Endodermal cell (in vitro differentiated cells): ENCODE measurements at regions not wholly inside any gene's neighbourhood (a gene's known extent, or its start where the extent isn't known, plus 50 kb on each side); places are given as distances from the start of the nearest gene placed in this dataset.
A peak's percentile ranks its signal among the peaks of the same experiment; 100 is the strongest.

Experiments used
- DNase-seq: peaks from one replicate; pipeline ENCODE4 v3.0.0-alpha.2; 2017
- H3K27ac ChIP-seq: 2 replicates; pipeline ENCODE4 v1.5.1; 2013; ENCODE audit warnings: mild to moderate bottlenecking, low read depth, low read length, moderate library complexity
- H3K27me3 ChIP-seq: 2 replicates; pipeline ENCODE4 v1.6.1; 2013; ENCODE audit warnings: mild to moderate bottlenecking, low read length, moderate library complexity; ENCODE audit not compliant: insufficient read depth, control insufficient read depth, poor library complexity, severe bottlenecking
- H3K36me3 ChIP-seq: 2 replicates; pipeline ENCODE4 v1.7.0; 2013; ENCODE audit warnings: mild to moderate bottlenecking, low read length, moderate library complexity; ENCODE audit not compliant: control insufficient read depth, insufficient read depth
- H3K4me1 ChIP-seq: one replicate; pipeline ENCODE4 v1.7.0; 2013; ENCODE audit warnings: low read length; ENCODE audit not compliant: control insufficient read depth, insufficient read depth
- H3K4me3 ChIP-seq: 2 replicates; pipeline ENCODE4 v1.5.1; 2013; ENCODE audit warnings: mild to moderate bottlenecking, low read length, moderate library complexity
- H3K9ac ChIP-seq: 2 replicates; pipeline ENCODE4 v1.6.1; 2013; ENCODE audit warnings: mild to moderate bottlenecking, low read length, moderate library complexity; ENCODE audit not compliant: poor library complexity, severe bottlenecking; ENCODE audit errors: extremely low read depth
- H3K9me3 ChIP-seq: 2 replicates; pipeline ENCODE4 v1.6.1; 2013; ENCODE audit warnings: mild to moderate bottlenecking, low read length, moderate library complexity; ENCODE audit not compliant: control insufficient read depth
- H3K27ac Mint-ChIP-seq: 2 replicates; pipeline ENCODE4 v1.8.0; 2020; ENCODE audit warnings: mixed read lengths
- H3K27me3 Mint-ChIP-seq: 2 replicates; pipeline ENCODE4 v1.8.0; 2021; ENCODE audit warnings: mild to moderate bottlenecking, mixed read lengths; ENCODE audit not compliant: insufficient read depth
- H3K36me3 Mint-ChIP-seq: 2 replicates; pipeline ENCODE4 v1.8.0; 2020; ENCODE audit warnings: low read depth, mixed read lengths
- H3K4me1 Mint-ChIP-seq: 2 replicates; pipeline ENCODE4 v1.8.0; 2020; ENCODE audit warnings: mixed read lengths
- H3K4me3 Mint-ChIP-seq: 2 replicates; pipeline ENCODE4 v1.8.0; 2020; ENCODE audit warnings: mild to moderate bottlenecking, moderate library complexity, mixed read lengths
- H3K9me3 Mint-ChIP-seq: 2 replicates; pipeline ENCODE4 v1.8.0; 2020; ENCODE audit warnings: mild to moderate bottlenecking, mixed read lengths
- CTCF ChIP-seq: fragments of 200-600 bp; sonication (generic); conservative IDR thresholded peaks from 2 replicates; pipeline ENCODE4 v1.5.0; 2021; ENCODE audit warnings: antibody characterized with exemption, mild to moderate bottlenecking
- WGBS, 2 experiments: methylation state at CpG; one replicate each; pipeline versions ENCODE4 v1.1.5 to v1.1.7; 2013; ENCODE audit warnings: missing lambda C conversion rate in 2 of 2, mixed read lengths in 1 of 2; ENCODE audit not compliant: insufficient coverage in 1 of 2, insufficient read length in 1 of 2; 5-methylcytosine and 5-hydroxymethylcytosine counted together

GRCh38 chr6:14881398-14881797 is 364.5 kb upstream of the JARID2 start:
- H3K9ac ChIP-seq: no peak overlapping the region
- peaks cover 36% of the 10 kb centered on the region for H3K4me1 Mint-ChIP-seq
- no peak overlapping the region for H3K4me3 ChIP-seq
- no peak overlapping the region for H3K4me3 Mint-ChIP-seq
- no peaks in the 10 kb centered on the region for H3K9me3 Mint-ChIP-seq
- 91 to 92% methylated on average over 4 of the region's 4 CpGs for WGBS, 2 experiments
- H3K36me3 ChIP-seq: no peaks in the 10 kb centered on the region
- H3K4me1 ChIP-seq: peaks cover 8% of the 10 kb centered on the region
- H3K9me3 ChIP-seq: no peaks in the 10 kb centered on the region
- H3K27me3 ChIP-seq: no peaks in the 10 kb centered on the region
- no peak overlapping the region for H3K27ac ChIP-seq
- no peak overlapping the region for H3K27ac Mint-ChIP-seq
- no peak for DNase-seq
- no peak for TF ChIP-seq CTCF
- no peaks in the 10 kb centered on the region for H3K36me3 Mint-ChIP-seq
- no peaks in the 10 kb centered on the region for H3K27me3 Mint-ChIP-seq

GRCh38 chr6:14882394-14883026 is 363.4 kb upstream of the JARID2 start:
- H3K27me3 ChIP-seq: no peaks in the 10 kb centered on the region
- no peaks in the 10 kb centered on the region for H3K9me3 Mint-ChIP-seq
- H3K4me1 ChIP-seq: peaks cover 8% of the 10 kb centered on the region
- H3K27ac Mint-ChIP-seq: no peak overlapping the region
- H3K27me3 Mint-ChIP-seq: no peaks in the 10 kb centered on the region
- H3K36me3 ChIP-seq: no peaks in the 10 kb centered on the region
- peaks cover 33% of the 10 kb centered on the region for H3K4me1 Mint-ChIP-seq
- DNase-seq: no peak
- H3K4me3 Mint-ChIP-seq: no peak overlapping the region
- no peak overlapping the region for H3K27ac ChIP-seq
- no peak for TF ChIP-seq CTCF
- no peak overlapping the region for H3K4me3 ChIP-seq
- H3K9me3 ChIP-seq: no peaks in the 10 kb centered on the region
- H3K9ac ChIP-seq: no peak overlapping the region
- WGBS, 2 experiments: 72 to 82% methylated on average over 5 to 9 of the region's 9 CpGs
- no peaks in the 10 kb centered on the region for H3K36me3 Mint-ChIP-seq

- Mint-ChIP-seq H3K4me3 (no peak overlapping the region), H3K27me3 (no peaks in the 10 kb centered on the region), H3K4me1 (peaks cover 33% of the 10 kb centered on the region), H3K36me3 (no peaks in the 10 kb centered on the region), H3K27ac (peak overlapping the region; percentile 56), H3K9me3 (no peaks in the 10 kb centered on the region)
- Histone ChIP-seq H3K4me3 (no peak overlapping the region), H3K9me3 (no peaks in the 10 kb centered on the region), H3K9ac (no peak overlapping the region), H3K27me3 (no peaks in the 10 kb centered on the region), H3K4me1 (peaks cover 8% of the 10 kb centered on the region), H3K27ac (no peak overlapping the region), H3K36me3 (no peaks in the 10 kb centered on the region)
- WGBS, 2 experiments: 84 to 92% methylated on average over 2 to 4 of the region's 4 CpGs
- DNase-seq: peak; percentile 64
- TF ChIP-seq CTCF: no peak
Measured at GRCh38 chr6:14883921-14884320, 361.9 kb upstream of the JARID2 start.
